Upper lobe of left lung (tissue), 6 donors: ENCODE measurements at regions not wholly inside any gene's neighbourhood (a gene's known extent, or its start where the extent isn't known, plus 50 kb on each side); places are given as distances from the start of the nearest gene placed in this dataset.

Experiments
- ATAC-seq, 2 donors: fragments of 200-7000 bp; cut with Tn5 transposase; one replicate each; pipeline ENCODE4 v1.9.1; 2022; ENCODE audit warnings: mild to moderate bottlenecking in 2 of 2, moderate library complexity in 2 of 2; ENCODE audit not compliant: low FRiP score in 2 of 2
- DNase-seq, 2 donors: peaks; one replicate each; pipeline ENCODE4 v3.0.0-alpha.2; 2019 to 2020
- H3K27ac ChIP-seq, 4 donors: fragments of 200-600 bp; sonication (generic); one replicate each; pipeline ENCODE4 v1.5.1; 2016 to 2019
- H3K27me3 ChIP-seq, 4 donors: fragments of 200-600 bp; sonication (generic); one replicate each; pipeline ENCODE4 v1.5.1; 2017 to 2019
- H3K36me3 ChIP-seq, 4 donors: fragments of 200-600 bp; sonication (generic); one replicate each; pipeline ENCODE4 v1.5.1; 2016 to 2019
- H3K4me1 ChIP-seq, 4 donors: fragments of 200-600 bp; sonication (generic); one replicate each; pipeline ENCODE4 v1.5.1; 2018 to 2019
- H3K4me3 ChIP-seq, 4 donors: fragments of 200-600 bp; sonication (generic); one replicate each; pipeline ENCODE4 v1.5.1; 2017 to 2019; ENCODE audit warnings: mild to moderate bottlenecking in 2 of 4, moderate library complexity in 1 of 4
- H3K9me3 ChIP-seq, 4 donors: fragments of 200-600 bp; sonication (generic); one replicate each; pipeline ENCODE4 v1.5.1; 2018 to 2019
- CTCF ChIP-seq, 6 experiments: fragments of 450-650 bp in 4 of 6; fragments of 200-600 bp in 2 of 6; sonication (generic) in 2 of 6; IDR thresholded peaks; one replicate each; pipeline ENCODE4 v1.5.1; 2016 to 2019; ENCODE audit warnings: antibody characterized with exemption in 6 of 6
- EP300 ChIP-seq, 4 donors: sonication (generic); formaldehyde crosslinking; IDR thresholded peaks; one replicate each; pipeline ENCODE4 v1.5.1; 2017; ENCODE audit warnings: antibody characterized with exemption in 4 of 4, control low read depth in 2 of 4
- POLR2A ChIP-seq, 4 donors: fragments of 450-650 bp; IDR thresholded peaks; one replicate each; pipeline ENCODE4 v1.5.1; 2016 to 2017; ENCODE audit warnings: antibody characterized with exemption in 4 of 4, mild to moderate bottlenecking in 2 of 4
- POLR2AphosphoS5 ChIP-seq, 2 donors: sonication (generic); formaldehyde crosslinking; IDR thresholded peaks; one replicate each; pipeline ENCODE4 v1.5.1; 2017; ENCODE audit warnings: antibody characterized with exemption in 2 of 2
- WGBS, 2 donors: methylation state at CpG; one replicate each; pipeline ENCODE4 v1.1.5; 2017 to 2018; 5-methylcytosine and 5-hydroxymethylcytosine counted together
- donor health status: DM: no; HTN: no; CAD: no; lungs with moderate emphysema.
- donor health status: DM: no; HTN: yes; CAD: no; lungs with severe emphysema.

GRCh38 chr1:114219172-114219868 is 65.7 kb upstream of the SYT6 start:
- ATAC-seq = no peak
- H3K9me3 ChIP-seq = no peaks in the 10 kb centered on the region
- no peak for TF ChIP-seq EP300 (IDR thresholded peaks at IDR 0.05)
- TF ChIP-seq CTCF (IDR thresholded peaks at IDR 0.05) = no peak
- no peak for TF ChIP-seq POLR2A (IDR thresholded peaks at IDR 0.05)
- no peak for TF ChIP-seq POLR2AphosphoS5 (IDR thresholded peaks at IDR 0.05)
- no peak for DNase-seq
- H3K36me3 ChIP-seq = no peaks in the 10 kb centered on the region
- WGBS, 2 donors = 36 to 39% methylated on average over 7 of the region's 7 CpGs
- H3K4me3 ChIP-seq = no peak overlapping the region
- no peak overlapping the region for H3K27ac ChIP-seq
- no peaks in the 10 kb centered on the region for H3K4me1 ChIP-seq
- H3K27me3 ChIP-seq = no peaks in the 10 kb centered on the region

GRCh38 chr1:114218361-114219171 is 64.9 kb upstream of the SYT6 start:
- DNase-seq (no peak), ATAC-seq (peak; percentile 28 to 34)
- Histone ChIP-seq H3K4me1 (no peaks in the 10 kb centered on the region), H3K27me3 (no peaks in the 10 kb centered on the region), H3K36me3 (no peaks in the 10 kb centered on the region), H3K9me3 (no peaks in the 10 kb centered on the region), H3K27ac (no peak overlapping the region), H3K4me3 (no peak overlapping the region)
- WGBS, 2 donors = 72 to 75% methylated on average over 10 of the region's 10 CpGs
- TF ChIP-seq EP300 (IDR thresholded peaks at IDR 0.05) (no peak), POLR2AphosphoS5 (IDR thresholded peaks at IDR 0.05) (no peak), POLR2A (IDR thresholded peaks at IDR 0.05) (no peak), CTCF (IDR thresholded peaks at IDR 0.05) (no peak)

GRCh38 chr1:114216431-114217173 is 62.9 kb upstream of the SYT6 start:
- no peaks in the 10 kb centered on the region for H3K27me3 ChIP-seq
- H3K9me3 ChIP-seq = no peaks in the 10 kb centered on the region
- 72 to 76% methylated on average over 11 of the region's 11 CpGs for WGBS, 2 donors
- no peak for DNase-seq
- no peaks in the 10 kb centered on the region for H3K36me3 ChIP-seq
- TF ChIP-seq POLR2AphosphoS5 (IDR thresholded peaks at IDR 0.05) = no peak
- H3K4me3 ChIP-seq = no peak overlapping the region
- no peak overlapping the region for H3K27ac ChIP-seq
- no peaks in the 10 kb centered on the region for H3K4me1 ChIP-seq
- no peak for ATAC-seq

GRCh38 chr1:114215436-114215835 is 61.8 kb upstream of the SYT6 start:
- no peaks in the 10 kb centered on the region for H3K9me3 ChIP-seq

More at GRCh38 chr1:114215436-114215835, 61.8 kb upstream of the SYT6 start:
- no peak for DNase-seq
- peak in 1 of 2 donors; percentile 21 for ATAC-seq
- H3K36me3 ChIP-seq = no peaks in the 10 kb centered on the region
- H3K27ac ChIP-seq = no peak overlapping the region
- H3K4me1 ChIP-seq = no peaks in the 10 kb centered on the region
- no peaks in the 10 kb centered on the region for H3K27me3 ChIP-seq
- WGBS, 2 donors = 60 to 83% methylated on average over 4 of the region's 4 CpGs
- no peak for TF ChIP-seq CTCF (IDR thresholded peaks at IDR 0.05)
- no peak for TF ChIP-seq POLR2A (IDR thresholded peaks at IDR 0.05)
- no peak for TF ChIP-seq POLR2AphosphoS5 (IDR thresholded peaks at IDR 0.05)
- no peak for TF ChIP-seq EP300 (IDR thresholded peaks at IDR 0.05)
- H3K4me3 ChIP-seq = no peak overlapping the region
